ENCODE measurements at regions not wholly inside any gene's neighbourhood (a gene's known extent, or its start where the extent isn't known, plus 50 kb on each side); places are given as distances from the start of the nearest gene placed in this dataset.

GRCh38 chr5:42242210-42242609 lies 181.0 kb upstream of the GHR start:
- TF ChIP-seq, protein P1, sequence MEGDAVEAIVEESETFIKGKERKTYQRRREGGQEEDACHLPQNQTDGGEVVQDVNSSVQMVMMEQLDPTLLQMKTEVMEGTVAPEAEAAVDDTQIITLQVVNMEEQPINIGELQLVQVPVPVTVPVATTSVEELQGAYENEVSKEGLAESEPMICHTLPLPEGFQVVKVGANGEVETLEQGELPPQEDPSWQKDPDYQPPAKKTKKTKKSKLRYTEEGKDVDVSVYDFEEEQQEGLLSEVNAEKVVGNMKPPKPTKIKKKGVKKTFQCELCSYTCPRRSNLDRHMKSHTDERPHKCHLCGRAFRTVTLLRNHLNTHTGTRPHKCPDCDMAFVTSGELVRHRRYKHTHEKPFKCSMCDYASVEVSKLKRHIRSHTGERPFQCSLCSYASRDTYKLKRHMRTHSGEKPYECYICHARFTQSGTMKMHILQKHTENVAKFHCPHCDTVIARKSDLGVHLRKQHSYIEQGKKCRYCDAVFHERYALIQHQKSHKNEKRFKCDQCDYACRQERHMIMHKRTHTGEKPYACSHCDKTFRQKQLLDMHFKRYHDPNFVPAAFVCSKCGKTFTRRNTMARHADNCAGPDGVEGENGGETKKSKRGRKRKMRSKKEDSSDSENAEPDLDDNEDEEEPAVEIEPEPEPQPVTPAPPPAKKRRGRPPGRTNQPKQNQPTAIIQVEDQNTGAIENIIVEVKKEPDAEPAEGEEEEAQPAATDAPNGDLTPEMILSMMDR (IDR thresholded peaks at IDR 0.05; ENCODE audit: insufficient read depth, low read length, poor library complexity, severe bottlenecking) = no peak
- TF ChIP-seq EZH2phosphoT487 (conservative IDR thresholded peaks at IDR 0.05; ENCODE audit: low read length) = no peak
